Esophagus muscularis mucosa (tissue), 4 donors: ENCODE measurements at regions not wholly inside any gene's neighbourhood (a gene's known extent, or its start where the extent isn't known, plus 50 kb on each side); places are given as distances from the start of the nearest gene placed in this dataset.

ENCODE experiments used
- EP300 ChIP-seq: sonication (generic); formaldehyde crosslinking; IDR thresholded peaks from one replicate; pipeline ENCODE4 v1.6.1; 2017; ENCODE audit warnings: antibody characterized with exemption
- POLR2A ChIP-seq: fragments of 450-650 bp; IDR thresholded peaks from one replicate; pipeline ENCODE4 v1.6.1; 2017; ENCODE audit warnings: antibody characterized with exemption, moderate library complexity, mild to moderate bottlenecking, low read depth
- POLR2AphosphoS5 ChIP-seq, 2 donors: sonication (generic); formaldehyde crosslinking; IDR thresholded peaks; one replicate each; pipeline ENCODE4 v1.6.1; 2017; ENCODE audit warnings: antibody characterized with exemption in 2 of 2
- TF ChIP-seq, protein P1 (sequence below), 3 experiments: fragments of 200-600 bp in 2 of 3; fragments of 450-650 bp in 1 of 3; sonication (generic) in 2 of 3; IDR thresholded peaks; one replicate each; pipeline ENCODE4 v1.5.1; 2017 to 2019; ENCODE audit warnings: antibody characterized with exemption in 3 of 3, mild to moderate bottlenecking in 2 of 3, moderate library complexity in 1 of 3

DNA sequence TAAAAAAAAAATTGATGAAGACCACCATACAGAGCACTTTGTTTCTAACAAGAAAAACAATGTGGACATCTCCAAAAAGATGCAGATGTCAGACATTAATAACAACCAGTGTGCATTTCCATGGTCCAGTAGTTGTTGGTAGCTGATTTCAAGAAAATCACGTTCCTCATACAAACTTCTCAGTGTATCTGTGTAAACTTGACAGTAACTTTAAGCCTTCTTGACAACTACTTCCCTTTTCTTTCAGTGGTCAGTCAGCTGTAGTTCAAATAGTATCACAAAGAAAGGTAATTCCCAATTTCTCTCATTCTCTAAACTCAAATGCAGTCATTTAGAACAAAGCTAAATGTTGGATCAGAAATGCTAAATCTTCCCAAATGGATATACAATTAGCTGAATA, 879.9 kb downstream of the AMY1C start:
- TF ChIP-seq, protein P1, sequence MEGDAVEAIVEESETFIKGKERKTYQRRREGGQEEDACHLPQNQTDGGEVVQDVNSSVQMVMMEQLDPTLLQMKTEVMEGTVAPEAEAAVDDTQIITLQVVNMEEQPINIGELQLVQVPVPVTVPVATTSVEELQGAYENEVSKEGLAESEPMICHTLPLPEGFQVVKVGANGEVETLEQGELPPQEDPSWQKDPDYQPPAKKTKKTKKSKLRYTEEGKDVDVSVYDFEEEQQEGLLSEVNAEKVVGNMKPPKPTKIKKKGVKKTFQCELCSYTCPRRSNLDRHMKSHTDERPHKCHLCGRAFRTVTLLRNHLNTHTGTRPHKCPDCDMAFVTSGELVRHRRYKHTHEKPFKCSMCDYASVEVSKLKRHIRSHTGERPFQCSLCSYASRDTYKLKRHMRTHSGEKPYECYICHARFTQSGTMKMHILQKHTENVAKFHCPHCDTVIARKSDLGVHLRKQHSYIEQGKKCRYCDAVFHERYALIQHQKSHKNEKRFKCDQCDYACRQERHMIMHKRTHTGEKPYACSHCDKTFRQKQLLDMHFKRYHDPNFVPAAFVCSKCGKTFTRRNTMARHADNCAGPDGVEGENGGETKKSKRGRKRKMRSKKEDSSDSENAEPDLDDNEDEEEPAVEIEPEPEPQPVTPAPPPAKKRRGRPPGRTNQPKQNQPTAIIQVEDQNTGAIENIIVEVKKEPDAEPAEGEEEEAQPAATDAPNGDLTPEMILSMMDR (IDR thresholded peaks at IDR 0.05) = no peak
- TF ChIP-seq POLR2A (no peak), POLR2AphosphoS5 (IDR thresholded peaks at IDR 0.05) (no peak), EP300 (no peak)
